Posterior vena cava (tissue), 2 donors: ENCODE measurements at regions not wholly inside any gene's neighbourhood (a gene's known extent, or its start where the extent isn't known, plus 50 kb on each side); places are given as distances from the start of the nearest gene placed in this dataset.
A peak's percentile ranks its signal among the peaks of the same experiment; 100 is the strongest.
"Not testable (repeated sequence)": the region's sequence is repeated elsewhere in the genome, so short reads cannot be mapped to it uniquely, and the experiment has no call there.

Source experiments
- DNase-seq: peaks from one replicate; pipeline ENCODE4 v3.0.0-alpha.2; 2020; ENCODE audit warnings: low spot score
- intact Hi-C, 2 donors: fragments of 100-400 bp; cut with DNase I; formaldehyde crosslinking; loops; one replicate each; pipeline versions ENCODE4 v1.14.1 to v1.14.2; 2022 to 2023
- donor health status: DM: yes; HTN: yes; CAD: no.
- donor health status: DM: yes; HTN: yes; CAD: no.

- peak; percentile 62 for DNase-seq
- intact Hi-C loops, result no loop called here
Observed at GRCh38 chr1:10905841-10906655, 106.4 kb upstream of the TARDBP start.

GRCh38 chr1:10906866-10907519 lies 105.5 kb upstream of the TARDBP start:
- intact Hi-C loops, result no loop called here
- peak; percentile 58 for DNase-seq

GRCh38 chr1:10908266-10908665 lies 104.2 kb upstream of the TARDBP start:
- intact Hi-C loops, result no loop called here
- DNase-seq, result peak; percentile 46

- intact Hi-C loops, result no loop called here
- no peak for DNase-seq
Observed at GRCh38 chr1:10909697-10910680, 102.5 kb upstream of the TARDBP start.

GRCh38 chr1:10910681-10911489 lies 101.6 kb upstream of the TARDBP start:
- no peak for DNase-seq
- intact Hi-C loops, result no loop called here

- DNase-seq, result no peak
- intact Hi-C loops, result no loop called here
Observed at GRCh38 chr1:10911490-10912166, 100.8 kb upstream of the TARDBP start.

- intact Hi-C loops, result no loop called here
- no peak for DNase-seq
Observed at GRCh38 chr1:10912441-10912840, 100.0 kb upstream of the TARDBP start.

- no peak for DNase-seq
- intact Hi-C loops, result no loop called here
Observed at GRCh38 chr1:10914056-10914455, 98.4 kb upstream of the TARDBP start.

- DNase-seq, result no peak
- intact Hi-C loops, result no loop called here
Observed at GRCh38 chr1:10915594-10915993, 96.9 kb upstream of the TARDBP start.

- no peak for DNase-seq
- intact Hi-C loops, result no loop called here
Observed at GRCh38 chr1:10916311-10916710, 96.1 kb upstream of the TARDBP start.

GRCh38 chr1:10916991-10917390 lies 95.5 kb upstream of the TARDBP start:
- intact Hi-C loops, result no loop called here
- DNase-seq, result no peak

- intact Hi-C loops, result no loop called here
- no peak for DNase-seq
Observed at GRCh38 chr1:10917513-10918454, 94.7 kb upstream of the TARDBP start.

GRCh38 chr1:10918531-10918930 lies 93.9 kb upstream of the TARDBP start:
- no peak for DNase-seq
- intact Hi-C loops, result no loop called here

- DNase-seq, result no peak
- intact Hi-C loops, result no loop called here
Observed at GRCh38 chr1:10920063-10920626, 92.3 kb upstream of the TARDBP start.

GRCh38 chr1:10922315-10923060 lies 90.0 kb upstream of the TARDBP start:
- DNase-seq, intact Hi-C loops: not testable (repeated sequence)

- no peak for DNase-seq
- intact Hi-C loops, result no loop called here
Observed at GRCh38 chr1:10924030-10924429, 88.4 kb upstream of the TARDBP start.
